Pancreas (tissue), 10 donors: ENCODE measurements at regions not wholly inside any gene's neighbourhood (a gene's known extent, or its start where the extent isn't known, plus 50 kb on each side); places are given as distances from the start of the nearest gene placed in this dataset.

Source experiments
- ATAC-seq, 4 donors: fragments of 200-7000 bp; cut with Tn5 transposase; one replicate each; pipeline versions ENCODE4 v1.8.0 to v1.9.1; 2020; ENCODE audit warnings: mild to moderate bottlenecking in 4 of 4, moderate library complexity in 4 of 4
- DNase-seq, 6 donors: peaks; one replicate each; pipeline ENCODE4 v3.0.0-alpha.2; 2020
- FAIRE-seq: peaks from 2 replicates; lab custom pipeline; 2012; peaks lifted over from hg19 to GRCh38; lab: Jason Lieb, UNC
- H3K27ac ChIP-seq, 4 donors: fragments of 200-600 bp; sonication (generic); 1 replicate in 3 of 4; 2 replicates in 1 of 4; pipeline versions ENCODE4 v1.5.0 to v1.8.0; 2020
- H3K27me3 ChIP-seq, 4 donors: fragments of 200-600 bp; one replicate each; pipeline ENCODE4 v1.8.0; 2021
- H3K36me3 ChIP-seq, 3 donors: fragments of 200-600 bp; sonication (generic) in 1 of 3; one replicate each; pipeline versions ENCODE4 v1.5.0 to v1.8.0; 2020 to 2021
- H3K4me1 ChIP-seq, 3 donors: fragments of 200-600 bp; one replicate each; pipeline ENCODE4 v1.8.0; 2021
- H3K4me3 ChIP-seq, 4 donors: fragments of 200-600 bp; sonication (generic) in 2 of 4; one replicate each; pipeline versions ENCODE4 v1.5.0 to v1.8.0; 2020 to 2021
- H3K9me3 ChIP-seq, 4 donors: fragments of 200-600 bp; one replicate each; pipeline ENCODE4 v1.8.0; 2021
- WGBS, 2 donors: extraction: QIAGEN DNeasy Blood & Tissue Kit; methylation state at CpG; one replicate each; pipeline ENCODE4 v1.1.7; 2013; 5-methylcytosine and 5-hydroxymethylcytosine counted together
- intact Hi-C, 3 donors: fragments of 100-400 bp; cut with DNase I; formaldehyde crosslinking; loops; one replicate each; pipeline versions ENCODE4 v1.11.1 to v1.14.2; 2022
- TF ChIP-seq, protein P1 (sequence below), 4 donors: fragments of 200-600 bp; sonication (generic) in 3 of 4; IDR thresholded peaks; one replicate each; pipeline versions ENCODE4 v1.5.0 to v1.8.0; 2021; ENCODE audit warnings: antibody characterized with exemption in 4 of 4
- donor health status: healthy with polysubstance abuse.
- donor health status: DM: no; HTN: no; CAD: no; lungs with moderate emphysema.
- donor health status: DM: no; HTN: no; CAD: no.
- donor health status: control.
- donor health status: control.
- donor health status: Bipolar disorder and iron deficiency.
- donor health status: DM: yes; HTN: yes; CAD: no.
- donor health status: DM: no; HTN: no; CAD: no.
- donor health status: DM: no; HTN: no; CAD: no.
- donor health status: DM: yes; HTN: yes; CAD: no.

- Histone ChIP-seq H3K27me3 (no peaks in the 10 kb centered on the region), H3K27ac (no peak overlapping the region), H3K9me3 (no peaks in the 10 kb centered on the region), H3K4me3 (no peak overlapping the region), H3K4me1 (no peaks in the 10 kb centered on the region), H3K36me3 (no peaks in the 10 kb centered on the region)
- intact Hi-C loops, result no loop called here
- ATAC-seq (no peak), FAIRE-seq (no peak), DNase-seq (no peak)
- WGBS, 2 donors, result 75 to 79% methylated on average over 3 of the region's 3 CpGs
- TF ChIP-seq, protein P1, sequence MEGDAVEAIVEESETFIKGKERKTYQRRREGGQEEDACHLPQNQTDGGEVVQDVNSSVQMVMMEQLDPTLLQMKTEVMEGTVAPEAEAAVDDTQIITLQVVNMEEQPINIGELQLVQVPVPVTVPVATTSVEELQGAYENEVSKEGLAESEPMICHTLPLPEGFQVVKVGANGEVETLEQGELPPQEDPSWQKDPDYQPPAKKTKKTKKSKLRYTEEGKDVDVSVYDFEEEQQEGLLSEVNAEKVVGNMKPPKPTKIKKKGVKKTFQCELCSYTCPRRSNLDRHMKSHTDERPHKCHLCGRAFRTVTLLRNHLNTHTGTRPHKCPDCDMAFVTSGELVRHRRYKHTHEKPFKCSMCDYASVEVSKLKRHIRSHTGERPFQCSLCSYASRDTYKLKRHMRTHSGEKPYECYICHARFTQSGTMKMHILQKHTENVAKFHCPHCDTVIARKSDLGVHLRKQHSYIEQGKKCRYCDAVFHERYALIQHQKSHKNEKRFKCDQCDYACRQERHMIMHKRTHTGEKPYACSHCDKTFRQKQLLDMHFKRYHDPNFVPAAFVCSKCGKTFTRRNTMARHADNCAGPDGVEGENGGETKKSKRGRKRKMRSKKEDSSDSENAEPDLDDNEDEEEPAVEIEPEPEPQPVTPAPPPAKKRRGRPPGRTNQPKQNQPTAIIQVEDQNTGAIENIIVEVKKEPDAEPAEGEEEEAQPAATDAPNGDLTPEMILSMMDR (IDR thresholded peaks at IDR 0.05), result no peak
These were observed 1025.0 kb downstream of the ZPLD1 start for GRCh38 chr3:103459815-103460214.

DNA sequence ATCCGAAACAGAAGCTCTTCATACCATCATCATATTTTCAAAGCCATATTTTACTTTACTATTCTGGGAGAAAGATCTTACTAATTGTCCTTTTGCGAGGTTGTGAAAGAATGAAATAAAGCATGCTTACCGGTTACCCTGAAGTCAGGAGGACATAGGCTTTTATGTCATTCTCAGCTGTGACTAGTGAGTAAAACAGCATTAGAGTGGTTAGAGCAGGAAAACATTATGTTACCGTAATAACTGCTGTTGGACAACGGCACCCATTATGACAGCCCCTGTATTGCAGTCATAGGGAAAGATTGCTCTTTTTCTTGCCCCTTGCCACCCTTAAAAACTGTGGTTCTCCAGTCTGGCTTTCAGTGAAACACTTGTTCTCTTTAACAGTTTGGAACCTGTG, 1035.7 kb downstream of the ZPLD1 start:
- TF ChIP-seq, protein P1 (IDR thresholded peaks at IDR 0.05), result no peak
- Histone ChIP-seq H3K9me3 (no peaks in the 10 kb centered on the region), H3K36me3 (no peaks in the 10 kb centered on the region), H3K4me3 (no peak overlapping the region), H3K27ac (no peak overlapping the region), H3K4me1 (no peaks in the 10 kb centered on the region), H3K27me3 (no peaks in the 10 kb centered on the region)
- ATAC-seq (no peak), FAIRE-seq (no peak), DNase-seq (no peak)
- WGBS, 2 donors, result 74 to 79% methylated on average over 5 of the region's 5 CpGs
- intact Hi-C loops, result no loop called here

DNA sequence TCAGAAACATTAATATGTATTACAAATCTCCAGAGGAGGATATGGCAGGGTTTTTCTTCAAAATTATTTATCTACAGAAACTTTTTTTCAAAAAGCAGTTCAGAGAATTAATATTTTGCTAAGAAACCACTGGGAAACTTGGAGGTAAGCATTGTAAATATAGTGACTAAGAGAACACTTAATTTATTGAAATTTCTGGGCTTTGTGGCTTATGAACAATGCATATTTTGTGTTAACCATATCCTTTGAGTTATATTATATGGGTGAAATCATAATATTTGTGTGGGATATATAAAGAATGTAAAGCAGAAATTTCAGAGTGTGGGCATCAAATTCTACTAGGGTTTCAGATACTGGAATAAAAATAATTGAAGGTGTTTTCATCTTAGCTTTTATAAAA, 1059.2 kb downstream of the ZPLD1 start:
- Histone ChIP-seq H3K27me3 (no peaks in the 10 kb centered on the region), H3K9me3 (no peaks in the 10 kb centered on the region), H3K4me3 (no peak overlapping the region), H3K4me1 (no peaks in the 10 kb centered on the region), H3K27ac (no peak overlapping the region), H3K36me3 (no peaks in the 10 kb centered on the region)
- TF ChIP-seq, protein P1 (IDR thresholded peaks at IDR 0.05), result no peak
- DNase-seq, result no peak
- intact Hi-C loops, result no loop called here
- no peak for FAIRE-seq
- no peak for ATAC-seq

DNA sequence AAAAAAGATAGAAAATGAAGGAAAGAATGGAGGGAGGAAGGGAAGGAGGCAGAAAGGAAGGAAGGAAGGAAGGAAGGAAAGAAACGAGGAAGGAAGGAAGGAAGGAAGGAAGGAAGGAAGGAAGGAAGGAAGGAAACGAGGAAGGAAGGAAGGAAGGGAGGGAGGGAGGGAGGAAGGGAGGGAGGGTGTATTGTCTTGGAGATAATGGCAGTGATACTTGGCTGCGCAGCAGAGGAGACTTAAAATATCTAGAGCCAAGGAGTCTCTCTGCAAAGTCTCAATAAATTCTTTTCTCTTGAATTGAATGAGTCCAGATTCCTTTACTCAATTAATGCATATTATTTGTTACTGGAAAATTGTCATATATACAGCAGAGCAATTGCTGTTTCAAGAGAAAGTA, 1059.7 kb downstream of the ZPLD1 start:
- Histone ChIP-seq H3K27ac (no peak overlapping the region), H3K4me3 (no peak overlapping the region), H3K36me3 (no peaks in the 10 kb centered on the region), H3K4me1 (no peaks in the 10 kb centered on the region), H3K9me3 (no peaks in the 10 kb centered on the region), H3K27me3 (no peaks in the 10 kb centered on the region)
- TF ChIP-seq, protein P1 (IDR thresholded peaks at IDR 0.05), result no peak
- intact Hi-C loops, result no loop called here
- DNase-seq (no peak), FAIRE-seq (no peak), ATAC-seq (no peak)
- 44 to 50% methylated on average over 3 of the region's 3 CpGs for WGBS, 2 donors

- Histone ChIP-seq H3K4me1 (no peaks in the 10 kb centered on the region), H3K4me3 (no peak overlapping the region), H3K27me3 (no peaks in the 10 kb centered on the region), H3K36me3 (no peaks in the 10 kb centered on the region), H3K9me3 (no peaks in the 10 kb centered on the region), H3K27ac (no peak overlapping the region)
- intact Hi-C loops, result no loop called here
- FAIRE-seq, result no peak
- DNase-seq, result no peak
- WGBS, 2 donors, result 50 to 57% methylated on average over 2 of the region's 2 CpGs
- TF ChIP-seq, protein P1 (IDR thresholded peaks at IDR 0.05), result no peak
- ATAC-seq, result no peak
These were observed 1060.4 kb downstream of the ZPLD1 start for GRCh38 chr3:103495186-103495585.
